ENCODE measurements at regions not wholly inside any gene's neighbourhood (a gene's known extent, or its start where the extent isn't known, plus 50 kb on each side); places are given as distances from the start of the nearest gene placed in this dataset.

- DNase-seq (ENCODE audit: low read depth), result no peak
- Histone ChIP-seq H3K27me3 (ENCODE audit: control insufficient read depth, insufficient read depth, low read length) (no peaks in the 10 kb centered on the region), H3K36me3 (ENCODE audit: control insufficient read depth, insufficient read depth, low read length) (no peaks in the 10 kb centered on the region), H3K4me3 (ENCODE audit: low read depth, low read length) (no peak overlapping the region)
- TF ChIP-seq CTCF (IDR thresholded peaks at IDR 0.05; ENCODE audit: insufficient read depth, low read length, poor library complexity, severe bottlenecking), result no peak
Measured at GRCh38 chr9:12155401-12156134, 537.6 kb upstream of the TYRP1 start.

GRCh38 chr9:12162181-12162815 lies 530.9 kb upstream of the TYRP1 start:
- Histone ChIP-seq H3K36me3 (ENCODE audit: control insufficient read depth, insufficient read depth, low read length) (no peaks in the 10 kb centered on the region), H3K27me3 (ENCODE audit: control insufficient read depth, insufficient read depth, low read length) (no peaks in the 10 kb centered on the region), H3K4me3 (ENCODE audit: low read depth, low read length) (no peak overlapping the region)
- TF ChIP-seq CTCF (IDR thresholded peaks at IDR 0.05; ENCODE audit: insufficient read depth, low read length, poor library complexity, severe bottlenecking), result no peak
- DNase-seq (ENCODE audit: low read depth), result no peak

GRCh38 chr9:12163723-12164458 lies 529.3 kb upstream of the TYRP1 start:
- H3K27me3 ChIP-seq (ENCODE audit: control insufficient read depth, insufficient read depth, low read length), result no peaks in the 10 kb centered on the region
- H3K36me3 ChIP-seq (ENCODE audit: control insufficient read depth, insufficient read depth, low read length), result no peaks in the 10 kb centered on the region
- no peak overlapping the region for H3K4me3 ChIP-seq (ENCODE audit: low read depth, low read length)
- no peak for TF ChIP-seq CTCF (IDR thresholded peaks at IDR 0.05; ENCODE audit: insufficient read depth, low read length, poor library complexity, severe bottlenecking)
- DNase-seq (ENCODE audit: low read depth), result no peak

DNA sequence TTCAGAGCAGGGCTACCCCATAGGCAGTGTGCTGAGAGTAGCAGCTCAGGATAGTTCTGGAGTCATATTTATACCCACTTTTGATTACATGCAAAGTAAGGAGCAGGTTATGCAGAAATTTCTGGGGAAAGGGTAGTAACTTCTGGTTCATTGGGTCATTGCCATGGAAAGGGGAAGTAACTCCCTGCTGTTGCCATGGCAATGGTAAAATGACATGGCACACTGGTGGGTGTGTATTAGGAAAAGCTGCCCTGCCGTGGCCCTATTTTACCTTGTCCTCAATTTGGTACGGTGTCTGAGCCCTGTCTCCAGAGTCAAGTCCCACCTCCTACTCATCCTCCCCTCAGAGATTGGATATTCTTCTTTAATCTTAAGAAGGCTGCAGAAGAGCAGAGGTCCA lies 526.7 kb upstream of the TYRP1 start:
- H3K4me3 ChIP-seq (ENCODE audit: low read depth, low read length), result no peak overlapping the region
- no peak for DNase-seq (ENCODE audit: low read depth)
- no peaks in the 10 kb centered on the region for H3K36me3 ChIP-seq (ENCODE audit: control insufficient read depth, insufficient read depth, low read length)
- H3K27me3 ChIP-seq (ENCODE audit: control insufficient read depth, insufficient read depth, low read length), result no peaks in the 10 kb centered on the region
- TF ChIP-seq CTCF (IDR thresholded peaks at IDR 0.05; ENCODE audit: insufficient read depth, low read length, poor library complexity, severe bottlenecking), result no peak

GRCh38 chr9:12170456-12170855 lies 522.7 kb upstream of the TYRP1 start:
- no peak for TF ChIP-seq CTCF (IDR thresholded peaks at IDR 0.05; ENCODE audit: insufficient read depth, low read length, poor library complexity, severe bottlenecking)
- Histone ChIP-seq H3K36me3 (ENCODE audit: control insufficient read depth, insufficient read depth, low read length) (no peaks in the 10 kb centered on the region), H3K27me3 (ENCODE audit: control insufficient read depth, insufficient read depth, low read length) (no peaks in the 10 kb centered on the region), H3K4me3 (ENCODE audit: low read depth, low read length) (no peak overlapping the region)
- DNase-seq (ENCODE audit: low read depth), result no peak
